Adrenal gland (tissue), 5 donors: ENCODE measurements at regions not wholly inside any gene's neighbourhood (a gene's known extent, or its start where the extent isn't known, plus 50 kb on each side); places are given as distances from the start of the nearest gene placed in this dataset.

Experiments
- POLR2A ChIP-seq, 2 donors: fragments of 450-650 bp; IDR thresholded peaks; one replicate each; pipeline ENCODE4 v1.6.1; 2017; ENCODE audit warnings: antibody characterized with exemption in 2 of 2, mild to moderate bottlenecking in 2 of 2, moderate library complexity in 1 of 2
- TF ChIP-seq, protein P1 (sequence below), 6 experiments: fragments of 450-650 bp in 4 of 6; fragments of 200-600 bp in 2 of 6; sonication (generic) in 1 of 6; IDR thresholded peaks; 1 replicate in 5 of 6; 2 replicates in 1 of 6; pipeline versions ENCODE4 v1.5.1 to v1.8.0; 2016 to 2021; ENCODE audit warnings: antibody characterized with exemption in 6 of 6, mild to moderate bottlenecking in 2 of 6, moderate library complexity in 1 of 6
- donor health status: DM: no; HTN: no; CAD: no.

DNA sequence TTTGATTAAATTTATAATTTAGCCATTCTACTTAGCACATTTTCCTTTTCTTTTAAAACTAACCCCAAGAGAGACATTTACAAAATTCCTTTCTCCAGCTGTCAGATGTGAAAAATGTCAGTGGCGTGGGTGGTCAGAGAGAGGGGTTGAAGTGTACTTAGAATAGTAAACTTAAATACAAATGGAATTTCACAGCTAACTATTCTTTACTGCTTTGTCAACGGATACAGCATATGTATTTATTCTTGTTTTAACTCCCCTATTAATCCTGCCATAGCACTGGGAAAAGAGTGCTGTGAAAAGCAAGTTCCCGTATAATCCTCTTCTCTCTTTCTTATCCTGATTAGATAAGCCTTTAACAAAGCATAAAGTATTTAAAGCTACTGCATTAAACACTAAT, 191.4 kb upstream of the CHAC2 start:
- TF ChIP-seq, protein P1, sequence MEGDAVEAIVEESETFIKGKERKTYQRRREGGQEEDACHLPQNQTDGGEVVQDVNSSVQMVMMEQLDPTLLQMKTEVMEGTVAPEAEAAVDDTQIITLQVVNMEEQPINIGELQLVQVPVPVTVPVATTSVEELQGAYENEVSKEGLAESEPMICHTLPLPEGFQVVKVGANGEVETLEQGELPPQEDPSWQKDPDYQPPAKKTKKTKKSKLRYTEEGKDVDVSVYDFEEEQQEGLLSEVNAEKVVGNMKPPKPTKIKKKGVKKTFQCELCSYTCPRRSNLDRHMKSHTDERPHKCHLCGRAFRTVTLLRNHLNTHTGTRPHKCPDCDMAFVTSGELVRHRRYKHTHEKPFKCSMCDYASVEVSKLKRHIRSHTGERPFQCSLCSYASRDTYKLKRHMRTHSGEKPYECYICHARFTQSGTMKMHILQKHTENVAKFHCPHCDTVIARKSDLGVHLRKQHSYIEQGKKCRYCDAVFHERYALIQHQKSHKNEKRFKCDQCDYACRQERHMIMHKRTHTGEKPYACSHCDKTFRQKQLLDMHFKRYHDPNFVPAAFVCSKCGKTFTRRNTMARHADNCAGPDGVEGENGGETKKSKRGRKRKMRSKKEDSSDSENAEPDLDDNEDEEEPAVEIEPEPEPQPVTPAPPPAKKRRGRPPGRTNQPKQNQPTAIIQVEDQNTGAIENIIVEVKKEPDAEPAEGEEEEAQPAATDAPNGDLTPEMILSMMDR (IDR thresholded peaks at IDR 0.05), result no peak
- no peak for TF ChIP-seq POLR2A (IDR thresholded peaks at IDR 0.05)
